Endodermal cell (in vitro differentiated cells): ENCODE measurements at regions not wholly inside any gene's neighbourhood (a gene's known extent, or its start where the extent isn't known, plus 50 kb on each side); places are given as distances from the start of the nearest gene placed in this dataset.

Source experiments
- DNase-seq: peaks from one replicate; pipeline ENCODE4 v3.0.0-alpha.2; 2017
- H3K27ac ChIP-seq: 2 replicates; pipeline ENCODE4 v1.5.1; 2013; ENCODE audit warnings: mild to moderate bottlenecking, low read depth, low read length, moderate library complexity
- H3K27me3 ChIP-seq: 2 replicates; pipeline ENCODE4 v1.6.1; 2013; ENCODE audit warnings: mild to moderate bottlenecking, low read length, moderate library complexity; ENCODE audit not compliant: insufficient read depth, control insufficient read depth, poor library complexity, severe bottlenecking
- H3K36me3 ChIP-seq: 2 replicates; pipeline ENCODE4 v1.7.0; 2013; ENCODE audit warnings: mild to moderate bottlenecking, low read length, moderate library complexity; ENCODE audit not compliant: control insufficient read depth, insufficient read depth
- H3K4me1 ChIP-seq: one replicate; pipeline ENCODE4 v1.7.0; 2013; ENCODE audit warnings: low read length; ENCODE audit not compliant: control insufficient read depth, insufficient read depth
- H3K4me3 ChIP-seq: 2 replicates; pipeline ENCODE4 v1.5.1; 2013; ENCODE audit warnings: mild to moderate bottlenecking, low read length, moderate library complexity
- H3K9ac ChIP-seq: 2 replicates; pipeline ENCODE4 v1.6.1; 2013; ENCODE audit warnings: mild to moderate bottlenecking, low read length, moderate library complexity; ENCODE audit not compliant: poor library complexity, severe bottlenecking; ENCODE audit errors: extremely low read depth
- H3K9me3 ChIP-seq: 2 replicates; pipeline ENCODE4 v1.6.1; 2013; ENCODE audit warnings: mild to moderate bottlenecking, low read length, moderate library complexity; ENCODE audit not compliant: control insufficient read depth
- H3K27ac Mint-ChIP-seq: 2 replicates; pipeline ENCODE4 v1.8.0; 2020; ENCODE audit warnings: mixed read lengths
- H3K27me3 Mint-ChIP-seq: 2 replicates; pipeline ENCODE4 v1.8.0; 2021; ENCODE audit warnings: mild to moderate bottlenecking, mixed read lengths; ENCODE audit not compliant: insufficient read depth
- H3K36me3 Mint-ChIP-seq: 2 replicates; pipeline ENCODE4 v1.8.0; 2020; ENCODE audit warnings: low read depth, mixed read lengths
- H3K4me1 Mint-ChIP-seq: 2 replicates; pipeline ENCODE4 v1.8.0; 2020; ENCODE audit warnings: mixed read lengths
- H3K4me3 Mint-ChIP-seq: 2 replicates; pipeline ENCODE4 v1.8.0; 2020; ENCODE audit warnings: mild to moderate bottlenecking, moderate library complexity, mixed read lengths
- H3K9me3 Mint-ChIP-seq: 2 replicates; pipeline ENCODE4 v1.8.0; 2020; ENCODE audit warnings: mild to moderate bottlenecking, mixed read lengths
- CTCF ChIP-seq: fragments of 200-600 bp; sonication (generic); conservative IDR thresholded peaks from 2 replicates; pipeline ENCODE4 v1.5.0; 2021; ENCODE audit warnings: antibody characterized with exemption, mild to moderate bottlenecking
- WGBS, 2 experiments: methylation state at CpG; one replicate each; pipeline versions ENCODE4 v1.1.5 to v1.1.7; 2013; ENCODE audit warnings: missing lambda C conversion rate in 2 of 2, mixed read lengths in 1 of 2; ENCODE audit not compliant: insufficient coverage in 1 of 2, insufficient read length in 1 of 2; 5-methylcytosine and 5-hydroxymethylcytosine counted together

- 85 to 95% methylated on average over 5 of the region's 5 CpGs for WGBS, 2 experiments
- peaks cover 26% of the 10 kb centered on the region for H3K4me1 Mint-ChIP-seq
- H3K27me3 Mint-ChIP-seq: peaks cover 23% of the 10 kb centered on the region
- peaks cover 5% of the 10 kb centered on the region for H3K9me3 Mint-ChIP-seq
- H3K4me3 ChIP-seq: no peak overlapping the region
- H3K4me3 Mint-ChIP-seq: no peak overlapping the region
- H3K36me3 Mint-ChIP-seq: no peaks in the 10 kb centered on the region
- peaks cover 7% of the 10 kb centered on the region for H3K27me3 ChIP-seq
- no peak overlapping the region for H3K27ac Mint-ChIP-seq
- DNase-seq: no peak
- no peak overlapping the region for H3K27ac ChIP-seq
- H3K4me1 ChIP-seq: peaks cover 2% of the 10 kb centered on the region
- no peak overlapping the region for H3K9ac ChIP-seq
- H3K9me3 ChIP-seq: peaks cover 7% of the 10 kb centered on the region
- no peak for TF ChIP-seq CTCF
- no peaks in the 10 kb centered on the region for H3K36me3 ChIP-seq
These were observed 708.0 kb upstream of the SOX9 start for GRCh38 chr17:71412803-71413202.

GRCh38 chr17:71413935-71414334 is 706.9 kb upstream of the SOX9 start:
- peaks cover 16% of the 10 kb centered on the region for H3K9me3 ChIP-seq
- peaks cover 7% of the 10 kb centered on the region for H3K27me3 ChIP-seq
- Mint-ChIP-seq H3K27me3 (peaks cover 23% of the 10 kb centered on the region), H3K9me3 (peaks cover 15% of the 10 kb centered on the region), H3K36me3 (no peaks in the 10 kb centered on the region), H3K27ac (no peak overlapping the region), H3K4me3 (no peak overlapping the region), H3K4me1 (peaks cover 26% of the 10 kb centered on the region)
- H3K36me3 ChIP-seq: no peaks in the 10 kb centered on the region
- no peak for DNase-seq
- H3K9ac ChIP-seq: no peak overlapping the region
- H3K27ac ChIP-seq: no peak overlapping the region
- H3K4me1 ChIP-seq: peaks cover 2% of the 10 kb centered on the region
- TF ChIP-seq CTCF: no peak
- H3K4me3 ChIP-seq: no peak overlapping the region
- 93% methylated on average over 2 of the region's 2 CpGs; no CpG with 5 or more reads in 1 of the 2 experiments for WGBS, 2 experiments

GRCh38 chr17:71417142-71417541 is 703.7 kb upstream of the SOX9 start:
- no peaks in the 10 kb centered on the region for H3K36me3 Mint-ChIP-seq
- H3K9me3 ChIP-seq: peaks cover 26% of the 10 kb centered on the region
- TF ChIP-seq CTCF: no peak
- peaks cover 7% of the 10 kb centered on the region for H3K27me3 ChIP-seq
- H3K4me1 ChIP-seq: peaks cover 2% of the 10 kb centered on the region
- peaks cover 23% of the 10 kb centered on the region for H3K4me1 Mint-ChIP-seq
- no peak overlapping the region for H3K27ac ChIP-seq
- no peak overlapping the region for H3K4me3 ChIP-seq
- 100% methylated on average over 1 of the region's 1 CpG; no CpG with 5 or more reads in 1 of the 2 experiments for WGBS, 2 experiments
- H3K27me3 Mint-ChIP-seq: peaks cover 16% of the 10 kb centered on the region
- no peak for DNase-seq
- H3K27ac Mint-ChIP-seq: no peak overlapping the region
- no peak overlapping the region for H3K9ac ChIP-seq
- no peaks in the 10 kb centered on the region for H3K36me3 ChIP-seq
- H3K9me3 Mint-ChIP-seq: peaks cover 29% of the 10 kb centered on the region
- H3K4me3 Mint-ChIP-seq: no peak overlapping the region
